Fibroblast of the aortic adventitia (primary cell): ENCODE measurements at regions not wholly inside any gene's neighbourhood (a gene's known extent, or its start where the extent isn't known, plus 50 kb on each side); places are given as distances from the start of the nearest gene placed in this dataset.

Experiments used
- DNase-seq: peaks from one replicate; pipeline ENCODE4 v3.0.0-alpha.2; 2010; ENCODE audit warnings: low read depth
- H3K4me3 ChIP-seq: 2 replicates; pipeline ENCODE4 v1.5.1; 2011; ENCODE audit warnings: low read depth, mild to moderate bottlenecking, control low read depth, low read length, moderate library complexity
- CTCF ChIP-seq: IDR thresholded peaks from 2 replicates; pipeline ENCODE4 v1.5.1; 2011; ENCODE audit warnings: mild to moderate bottlenecking, low read length, control low read depth, inconsistent platforms; ENCODE audit not compliant: insufficient read depth

GRCh38 chr2:104049438-104049837 lies 804.5 kb upstream of the POU3F3 start:
- no peak for DNase-seq
- no peak for TF ChIP-seq CTCF
- no peak overlapping the region for H3K4me3 ChIP-seq

- H3K4me3 ChIP-seq = no peak overlapping the region
- no peak for DNase-seq
- no peak for TF ChIP-seq CTCF
These were observed 803.9 kb upstream of the POU3F3 start for GRCh38 chr2:104049981-104050380.

- no peak for DNase-seq
- H3K4me3 ChIP-seq = no peak overlapping the region
- TF ChIP-seq CTCF = no peak
These were observed 803.2 kb upstream of the POU3F3 start for GRCh38 chr2:104050656-104051242.

- no peak for DNase-seq
- H3K4me3 ChIP-seq = no peak overlapping the region
- TF ChIP-seq CTCF = no peak
These were observed 802.1 kb upstream of the POU3F3 start for GRCh38 chr2:104051766-104052165.

- no peak for DNase-seq
- TF ChIP-seq CTCF = no peak
- H3K4me3 ChIP-seq = no peak overlapping the region
These were observed 801.6 kb upstream of the POU3F3 start for GRCh38 chr2:104052356-104052755.

- TF ChIP-seq CTCF = no peak
- DNase-seq = no peak
- H3K4me3 ChIP-seq = no peak overlapping the region
These were observed 797.5 kb upstream of the POU3F3 start for GRCh38 chr2:104056451-104056850.

- TF ChIP-seq CTCF = no peak
- DNase-seq = no peak
- H3K4me3 ChIP-seq = no peak overlapping the region
These were observed 785.2 kb upstream of the POU3F3 start for GRCh38 chr2:104068665-104069064.
